Erythroblast (primary cell): ENCODE measurements at regions not wholly inside any gene's neighbourhood (a gene's known extent, or its start where the extent isn't known, plus 50 kb on each side); places are given as distances from the start of the nearest gene placed in this dataset.

Experiments
- GATA1 ChIP-seq: IDR thresholded peaks from 2 replicates; pipeline ENCODE4 v1.6.1; 2011; ENCODE audit warnings: low read depth, mild to moderate bottlenecking, control low read depth, low read length, moderate library complexity
- POLR2A ChIP-seq: IDR thresholded peaks from 2 replicates; pipeline ENCODE4 v1.6.1; 2011; ENCODE audit warnings: mild to moderate bottlenecking, low read length

DNA sequence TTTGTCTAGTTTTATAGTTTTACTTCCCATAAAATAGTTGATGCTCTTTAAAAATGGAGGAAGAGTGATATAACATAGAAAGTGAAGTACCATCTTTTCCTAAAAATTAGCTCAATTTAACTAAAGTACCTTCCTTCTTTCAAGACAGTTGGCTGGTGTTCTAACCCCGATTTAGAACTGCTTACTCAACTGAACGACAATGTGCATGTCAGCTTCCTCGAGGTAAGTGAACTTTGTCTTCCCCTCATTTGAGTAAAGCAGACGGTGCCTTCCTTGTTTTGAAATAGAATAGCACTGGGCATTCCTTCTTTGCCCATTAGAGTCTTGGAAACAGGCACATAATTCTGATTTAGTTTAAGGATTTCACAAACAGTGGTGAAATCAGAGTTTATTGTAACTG is 1519.2 kb downstream of the EFNB2 start:
- no peak for TF ChIP-seq POLR2A
- TF ChIP-seq GATA1, result no peak
